ENCODE measurements at regions not wholly inside any gene's neighbourhood (a gene's known extent, or its start where the extent isn't known, plus 50 kb on each side); places are given as distances from the start of the nearest gene placed in this dataset.

DNA sequence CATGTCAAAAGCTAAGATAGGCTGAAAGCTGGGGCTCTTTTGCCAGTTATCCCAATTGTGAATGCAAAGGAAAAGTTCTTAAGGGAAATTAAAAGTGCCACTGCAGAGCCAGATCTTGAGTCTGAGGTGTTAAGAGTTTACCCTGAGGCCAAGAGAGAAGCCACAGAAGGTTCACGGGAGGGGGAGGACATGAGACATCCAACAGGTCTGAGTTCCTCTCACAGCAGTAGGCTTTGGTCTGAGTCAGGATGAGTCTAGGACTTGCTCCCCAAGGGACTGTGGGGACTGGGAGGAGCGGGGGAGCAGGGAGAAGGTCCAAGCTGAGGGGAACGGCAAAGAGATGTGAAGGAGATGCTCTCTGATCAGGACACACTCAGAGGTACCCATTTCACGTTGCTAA lies 411.2 kb upstream of the CAMK1G start:
- TF ChIP-seq, protein P1, sequence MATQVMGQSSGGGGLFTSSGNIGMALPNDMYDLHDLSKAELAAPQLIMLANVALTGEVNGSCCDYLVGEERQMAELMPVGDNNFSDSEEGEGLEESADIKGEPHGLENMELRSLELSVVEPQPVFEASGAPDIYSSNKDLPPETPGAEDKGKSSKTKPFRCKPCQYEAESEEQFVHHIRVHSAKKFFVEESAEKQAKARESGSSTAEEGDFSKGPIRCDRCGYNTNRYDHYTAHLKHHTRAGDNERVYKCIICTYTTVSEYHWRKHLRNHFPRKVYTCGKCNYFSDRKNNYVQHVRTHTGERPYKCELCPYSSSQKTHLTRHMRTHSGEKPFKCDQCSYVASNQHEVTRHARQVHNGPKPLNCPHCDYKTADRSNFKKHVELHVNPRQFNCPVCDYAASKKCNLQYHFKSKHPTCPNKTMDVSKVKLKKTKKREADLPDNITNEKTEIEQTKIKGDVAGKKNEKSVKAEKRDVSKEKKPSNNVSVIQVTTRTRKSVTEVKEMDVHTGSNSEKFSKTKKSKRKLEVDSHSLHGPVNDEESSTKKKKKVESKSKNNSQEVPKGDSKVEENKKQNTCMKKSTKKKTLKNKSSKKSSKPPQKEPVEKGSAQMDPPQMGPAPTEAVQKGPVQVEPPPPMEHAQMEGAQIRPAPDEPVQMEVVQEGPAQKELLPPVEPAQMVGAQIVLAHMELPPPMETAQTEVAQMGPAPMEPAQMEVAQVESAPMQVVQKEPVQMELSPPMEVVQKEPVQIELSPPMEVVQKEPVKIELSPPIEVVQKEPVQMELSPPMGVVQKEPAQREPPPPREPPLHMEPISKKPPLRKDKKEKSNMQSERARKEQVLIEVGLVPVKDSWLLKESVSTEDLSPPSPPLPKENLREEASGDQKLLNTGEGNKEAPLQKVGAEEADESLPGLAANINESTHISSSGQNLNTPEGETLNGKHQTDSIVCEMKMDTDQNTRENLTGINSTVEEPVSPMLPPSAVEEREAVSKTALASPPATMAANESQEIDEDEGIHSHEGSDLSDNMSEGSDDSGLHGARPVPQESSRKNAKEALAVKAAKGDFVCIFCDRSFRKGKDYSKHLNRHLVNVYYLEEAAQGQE (IDR thresholded peaks at IDR 0.05; ENCODE audit: low read depth): no peak
- TF ChIP-seq TAF1 (IDR thresholded peaks at IDR 0.05; ENCODE audit: low read depth) (no peak), FOXM1 (IDR thresholded peaks at IDR 0.05; ENCODE audit: borderline replicate concordance, low read depth) (no peak)

Data from Ishikawa (cell line).